Endothelial cell of umbilical vein (primary cell): ENCODE measurements at regions not wholly inside any gene's neighbourhood (a gene's known extent, or its start where the extent isn't known, plus 50 kb on each side); places are given as distances from the start of the nearest gene placed in this dataset.

Experiments used
- CTCF ChIP-seq, 2 donors: IDR thresholded peaks; 1 replicate in 1 of 2; 2 replicates in 1 of 2; pipeline ENCODE4 v1.5.1; 2011; ENCODE audit warnings: low read length in 2 of 2, mild to moderate bottlenecking in 2 of 2, moderate library complexity in 2 of 2, control low read depth in 1 of 2, inconsistent platforms in 1 of 2, low read depth in 1 of 2; ENCODE audit not compliant: insufficient read depth in 1 of 2; ENCODE audit errors: extremely low read depth in 1 of 2
- EZH2 ChIP-seq: IDR thresholded peaks from 2 replicates; pipeline ENCODE4 v1.6.1; 2012; ENCODE audit warnings: borderline replicate concordance, low read depth, mild to moderate bottlenecking, moderate library complexity, low read length, inconsistent platforms; ENCODE audit not compliant: severe bottlenecking
- MYC ChIP-seq: IDR thresholded peaks from one replicate; pipeline ENCODE4 v1.6.1; 2011; ENCODE audit warnings: mild to moderate bottlenecking, low read depth, low read length
- POLR2A ChIP-seq: IDR thresholded peaks from 2 replicates; pipeline ENCODE4 v1.6.1; 2012; ENCODE audit warnings: low read depth, mild to moderate bottlenecking, control low read depth, low read length
- POLR2AphosphoS5 ChIP-seq: IDR thresholded peaks from 2 replicates; pipeline ENCODE4 v1.6.1; 2012; ENCODE audit warnings: low read depth, mild to moderate bottlenecking, control low read depth, low read length, moderate library complexity; ENCODE audit not compliant: insufficient read depth
- TF ChIP-seq, protein P1 (sequence below): IDR thresholded peaks from 2 replicates; pipeline ENCODE4 v1.6.1; 2011; ENCODE audit not compliant: insufficient read depth, insufficient read length

- no peak for TF ChIP-seq CTCF (IDR thresholded peaks at IDR 0.05; ENCODE audit: extremely low read depth in 1 of 2, insufficient read depth in 1 of 2, low read depth in 1 of 2, low read length in 2 of 2)
- TF ChIP-seq POLR2AphosphoS5, result no peak
- TF ChIP-seq MYC, result no peak
- TF ChIP-seq, protein P1, sequence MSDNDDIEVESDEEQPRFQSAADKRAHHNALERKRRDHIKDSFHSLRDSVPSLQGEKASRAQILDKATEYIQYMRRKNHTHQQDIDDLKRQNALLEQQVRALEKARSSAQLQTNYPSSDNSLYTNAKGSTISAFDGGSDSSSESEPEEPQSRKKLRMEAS, result no peak
- no peak for TF ChIP-seq EZH2
- no peak for TF ChIP-seq POLR2A
Observed at GRCh38 chr4:173656898-173657297, 126.9 kb upstream of the HAND2 start.
